Spleen (tissue), 7 donors: ENCODE measurements at regions not wholly inside any gene's neighbourhood (a gene's known extent, or its start where the extent isn't known, plus 50 kb on each side); places are given as distances from the start of the nearest gene placed in this dataset.

Source experiments
- POLR2A ChIP-seq, 3 donors: fragments of 450-650 bp; IDR thresholded peaks; one replicate each; pipeline ENCODE4 v1.5.1; 2017; ENCODE audit warnings: antibody characterized with exemption in 3 of 3, mild to moderate bottlenecking in 1 of 3
- TF ChIP-seq, protein P1 (sequence below), 11 experiments: fragments of 200-600 bp in 7 of 11; fragments of 450-650 bp in 4 of 11; sonication (generic) in 4 of 11; IDR thresholded peaks in 8 of 11; conservative IDR thresholded peaks in 3 of 11; 1 replicate in 7 of 11; 2 replicates in 4 of 11; pipeline versions ENCODE4 v1.4.0 to v1.8.0; 2016 to 2021; ENCODE audit warnings: antibody characterized with exemption in 11 of 11, inconsistent platforms in 4 of 11, mild to moderate bottlenecking in 1 of 11
- donor health status: DM: no; HTN: no; CAD: no; lungs with moderate emphysema.
- donor health status: DM: no; HTN: no; CAD: no.
- donor health status: DM: no; HTN: no; CAD: no.

GRCh38 chr15:46061002-46061401 is 426.2 kb downstream of the SQOR start:
- no peak for TF ChIP-seq POLR2A (IDR thresholded peaks at IDR 0.05)
- TF ChIP-seq, protein P1, sequence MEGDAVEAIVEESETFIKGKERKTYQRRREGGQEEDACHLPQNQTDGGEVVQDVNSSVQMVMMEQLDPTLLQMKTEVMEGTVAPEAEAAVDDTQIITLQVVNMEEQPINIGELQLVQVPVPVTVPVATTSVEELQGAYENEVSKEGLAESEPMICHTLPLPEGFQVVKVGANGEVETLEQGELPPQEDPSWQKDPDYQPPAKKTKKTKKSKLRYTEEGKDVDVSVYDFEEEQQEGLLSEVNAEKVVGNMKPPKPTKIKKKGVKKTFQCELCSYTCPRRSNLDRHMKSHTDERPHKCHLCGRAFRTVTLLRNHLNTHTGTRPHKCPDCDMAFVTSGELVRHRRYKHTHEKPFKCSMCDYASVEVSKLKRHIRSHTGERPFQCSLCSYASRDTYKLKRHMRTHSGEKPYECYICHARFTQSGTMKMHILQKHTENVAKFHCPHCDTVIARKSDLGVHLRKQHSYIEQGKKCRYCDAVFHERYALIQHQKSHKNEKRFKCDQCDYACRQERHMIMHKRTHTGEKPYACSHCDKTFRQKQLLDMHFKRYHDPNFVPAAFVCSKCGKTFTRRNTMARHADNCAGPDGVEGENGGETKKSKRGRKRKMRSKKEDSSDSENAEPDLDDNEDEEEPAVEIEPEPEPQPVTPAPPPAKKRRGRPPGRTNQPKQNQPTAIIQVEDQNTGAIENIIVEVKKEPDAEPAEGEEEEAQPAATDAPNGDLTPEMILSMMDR (IDR thresholded peaks at IDR 0.05 in 8 of 11, conservative IDR thresholded peaks at IDR 0.05 in 3 of 11) = no peak
